ENCODE measurements at regions not wholly inside any gene's neighbourhood (a gene's known extent, or its start where the extent isn't known, plus 50 kb on each side); places are given as distances from the start of the nearest gene placed in this dataset.
A peak's percentile ranks its signal among the peaks of the same experiment; 100 is the strongest.
"Not testable (repeated sequence)": the region's sequence is repeated elsewhere in the genome, so short reads cannot be mapped to it uniquely, and the experiment has no call there.

DNA sequence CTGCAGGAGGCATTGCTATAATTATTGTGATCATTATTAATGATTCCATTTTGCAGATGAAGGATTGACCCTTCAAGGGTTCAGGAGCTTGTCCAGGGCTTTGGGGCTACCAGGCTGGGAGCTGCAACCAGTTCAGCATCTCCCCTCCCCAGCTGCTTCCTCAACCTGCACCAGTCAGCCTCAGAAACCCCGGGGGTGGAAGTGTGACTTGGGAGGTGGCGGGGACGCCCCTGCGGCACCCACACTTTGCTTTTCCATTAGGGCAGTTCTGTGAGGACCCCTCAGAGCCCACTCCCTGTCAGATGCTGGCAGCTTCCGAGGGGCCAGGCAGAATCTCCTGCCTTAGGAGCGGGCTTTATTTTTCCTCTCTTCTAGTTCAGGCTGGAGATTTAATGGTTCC is 85.6 kb downstream of the OLFM1 start:
- no peak for DNase-seq

DNA sequence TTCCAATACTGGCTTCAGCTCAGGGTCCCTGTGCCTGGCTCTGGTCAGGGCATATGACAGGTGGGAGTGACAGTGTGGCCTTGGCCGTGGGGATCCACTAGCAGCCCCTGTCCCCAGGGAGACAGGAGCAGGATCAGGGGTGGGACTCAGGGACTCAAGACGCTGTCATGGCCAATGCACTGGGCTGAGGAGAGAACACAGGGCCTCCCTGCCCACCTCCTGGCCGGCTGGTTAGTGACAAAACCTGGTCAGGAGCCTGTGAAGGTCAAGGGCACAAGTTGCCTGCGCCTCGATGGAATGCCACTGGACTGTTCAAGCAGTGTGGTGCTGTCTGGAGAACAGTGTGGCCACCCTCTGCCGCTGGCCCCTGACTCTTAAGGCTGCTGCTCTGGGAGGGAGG is 86.8 kb downstream of the OLFM1 start:
- DNase-seq: no peak

DNA sequence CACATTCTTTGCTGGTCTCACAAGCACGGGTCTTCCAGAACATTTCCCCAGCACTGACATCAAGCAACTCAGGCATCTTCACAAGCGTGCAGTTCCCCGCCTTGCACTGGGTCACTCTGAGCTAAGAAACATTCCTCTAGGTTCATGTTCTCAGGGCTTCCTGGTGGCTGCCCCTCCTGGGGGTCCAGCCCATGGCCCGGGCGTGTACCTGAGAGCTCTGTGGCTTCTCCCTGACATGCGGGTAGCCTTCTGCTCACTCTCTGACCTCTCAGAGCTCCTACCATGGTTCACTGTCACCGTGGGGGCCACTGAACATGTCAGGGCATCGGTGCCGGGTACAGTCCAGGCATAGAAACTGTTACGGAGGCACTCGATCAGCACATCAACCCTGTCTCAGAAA is 87.5 kb downstream of the OLFM1 start:
- DNase-seq: no peak

GRCh38 chr9:135176284-135176683 is 88.8 kb downstream of the OLFM1 start:
- DNase-seq: no peak

DNA sequence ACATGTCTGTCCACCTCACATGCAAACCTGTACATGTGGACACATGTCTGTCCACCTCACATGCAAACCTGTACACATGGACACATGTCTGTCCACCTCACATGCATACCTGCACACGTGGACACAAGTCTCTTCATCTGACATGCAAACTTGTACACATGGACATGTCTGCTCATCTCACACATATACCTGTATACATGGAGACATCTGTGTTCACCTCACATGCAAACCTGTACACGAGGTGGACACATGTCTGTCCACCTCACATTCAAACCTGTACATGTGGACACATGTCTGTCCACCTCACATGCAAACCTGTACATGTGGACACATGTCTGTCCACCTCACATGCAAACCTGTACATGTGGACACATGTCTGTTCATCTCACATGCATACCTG is 90.1 kb downstream of the OLFM1 start:
- not testable (repeated sequence) for DNase-seq

- no peak for DNase-seq
These were observed 91.0 kb downstream of the OLFM1 start for GRCh38 chr9:135178498-135178897.

DNA sequence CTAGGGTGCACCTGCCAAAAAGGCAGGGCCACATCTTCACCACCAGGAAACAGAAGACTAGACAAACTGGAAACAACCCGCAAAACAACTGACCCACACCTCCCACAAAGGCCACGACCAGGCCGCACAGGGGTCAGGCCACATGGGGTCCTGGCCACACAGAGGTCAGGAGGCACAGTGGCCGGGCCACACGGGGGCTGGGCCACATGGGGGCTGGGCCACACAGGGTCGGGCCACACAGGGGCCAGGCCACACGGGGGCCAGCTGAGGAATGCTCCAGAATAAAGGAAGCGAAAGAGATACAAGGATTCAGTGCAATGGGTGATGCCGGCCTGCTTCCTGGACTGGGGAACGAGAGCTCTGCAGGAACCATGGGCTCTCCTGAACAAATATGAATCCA is 91.6 kb downstream of the OLFM1 start:
- no peak for DNase-seq

DNA sequence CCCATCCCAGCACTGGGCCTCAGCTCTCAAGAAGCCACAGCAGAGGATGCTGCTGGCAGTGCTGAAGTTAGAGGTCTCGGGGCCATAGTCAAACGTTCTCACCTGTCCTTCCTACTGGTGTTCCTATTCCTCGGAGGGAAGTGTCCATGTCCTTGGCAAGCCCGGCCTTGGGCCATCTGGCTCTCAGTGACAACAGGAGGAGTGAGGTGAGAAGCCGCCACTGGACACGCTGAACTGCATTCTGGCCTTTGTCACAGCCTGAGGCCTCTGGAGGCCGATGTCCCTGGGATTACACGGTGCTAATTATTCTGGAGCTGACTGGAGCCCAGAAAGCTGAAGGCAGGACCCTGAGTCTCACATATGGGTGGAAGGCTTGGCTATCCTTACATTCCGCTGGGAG is 92.5 kb downstream of the OLFM1 start:
- no peak for DNase-seq

DNA sequence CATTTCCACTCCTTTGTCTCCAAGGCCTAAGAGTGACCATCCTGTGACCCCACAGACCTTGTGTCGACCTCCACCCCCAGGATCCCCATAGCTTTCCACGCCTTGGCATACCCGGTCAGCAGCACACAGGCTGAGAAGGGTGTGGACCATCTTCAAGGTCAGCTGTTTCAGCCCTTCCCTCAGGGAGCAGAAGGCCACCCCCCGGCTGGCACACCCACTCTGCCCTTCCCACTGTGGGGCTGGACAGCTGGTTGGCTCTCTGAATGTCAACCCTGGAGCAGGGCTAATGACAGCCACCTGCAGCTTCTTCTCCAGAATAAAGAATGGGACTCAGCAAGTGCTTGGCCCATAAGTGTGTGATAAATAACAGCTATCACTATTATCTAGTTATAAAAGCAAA is 93.1 kb downstream of the OLFM1 start:
- no peak for DNase-seq

- no peak for DNase-seq
These were observed 93.9 kb downstream of the OLFM1 start for GRCh38 chr9:135181336-135181735.

DNA sequence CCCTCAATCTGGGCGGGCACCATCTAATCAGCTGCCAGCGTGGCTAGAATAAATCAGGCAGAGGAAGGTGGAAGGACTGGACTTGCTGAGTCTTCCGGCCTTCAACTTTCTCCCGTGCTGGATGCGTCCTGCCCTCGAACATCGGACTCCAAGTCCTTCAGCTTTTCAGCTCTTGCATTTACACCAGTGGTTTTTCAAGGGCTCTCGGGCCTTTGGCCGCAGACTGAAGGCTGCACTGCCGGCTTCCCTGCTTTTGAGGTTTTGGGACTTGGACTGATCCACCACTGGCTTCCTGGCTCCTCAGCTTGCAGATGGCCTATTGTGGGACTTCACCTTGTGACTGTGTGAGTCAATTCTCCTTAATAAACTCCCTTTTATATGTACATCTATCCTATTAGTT is 94.4 kb downstream of the OLFM1 start:
- DNase-seq: not testable (repeated sequence)

- no peak for DNase-seq
These were observed 95.6 kb downstream of the OLFM1 start for GRCh38 chr9:135183069-135183468.

DNA sequence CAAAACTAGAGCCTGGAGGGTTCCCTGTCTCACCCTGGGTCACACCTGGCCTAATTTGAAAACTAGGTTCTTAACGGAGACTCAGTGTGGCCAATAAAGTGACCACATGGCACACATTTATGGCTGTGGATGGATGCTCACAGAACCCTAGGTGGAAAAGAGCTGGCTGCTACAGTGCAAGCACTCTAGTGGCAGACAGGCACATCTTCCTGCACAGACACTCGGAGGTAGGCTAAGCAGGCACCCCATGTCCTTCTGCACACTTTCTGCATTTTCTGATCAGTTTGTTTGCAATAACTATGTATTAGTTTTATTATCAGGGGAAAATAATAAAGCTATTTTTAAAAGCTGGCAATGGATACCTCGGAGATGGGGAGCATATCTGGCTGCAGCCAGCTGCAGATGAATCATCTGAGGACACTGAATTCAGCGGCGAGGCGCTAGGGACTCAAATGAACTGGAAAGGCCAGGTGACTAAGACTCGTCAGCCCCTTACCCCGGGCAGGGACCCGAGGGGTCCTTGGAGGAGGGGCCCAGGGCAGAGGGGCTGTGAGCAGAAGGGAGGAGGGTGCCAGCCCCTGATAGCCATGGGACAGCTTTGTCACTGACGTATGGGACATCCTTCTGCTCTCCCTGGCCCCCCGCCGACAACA is 96.2 kb downstream of the OLFM1 start:
- no peak for DNase-seq

- no peak for DNase-seq
These were observed 96.9 kb downstream of the OLFM1 start for GRCh38 chr9:135184181-135185053.

- no peak for DNase-seq
These were observed 97.6 kb downstream of the OLFM1 start for GRCh38 chr9:135185060-135185459.

GRCh38 chr9:135186248-135187164 is 99.0 kb downstream of the OLFM1 start:
- DNase-seq: peak in 25 of 56 donors; percentile 6 to 75 (median 32)

DNA sequence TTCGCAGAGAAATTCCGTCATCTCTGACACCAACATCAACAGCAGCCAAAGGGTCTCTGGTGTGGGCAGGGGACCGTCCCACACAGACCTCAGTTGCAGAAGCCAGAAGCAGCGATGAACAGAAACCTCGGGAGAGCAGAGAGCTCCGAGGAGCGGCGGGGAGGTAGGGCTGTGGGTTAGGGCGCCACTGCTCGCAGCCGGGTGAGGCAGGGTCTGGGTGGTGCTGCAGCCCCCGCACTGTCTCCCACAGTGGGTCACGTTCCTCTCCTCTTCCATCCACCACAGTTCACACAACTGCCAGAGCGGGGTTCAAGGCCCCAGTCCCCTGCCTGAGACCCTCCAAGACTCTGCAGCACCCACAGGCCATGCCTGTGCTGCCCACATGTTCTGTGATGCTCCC is 99.9 kb downstream of the OLFM1 start:
- DNase-seq: peak in 1 of 56 donors; percentile 20

GRCh38 chr9:135188681-135189151 is 101.2 kb downstream of the OLFM1 start:
- no peak for DNase-seq

DNA sequence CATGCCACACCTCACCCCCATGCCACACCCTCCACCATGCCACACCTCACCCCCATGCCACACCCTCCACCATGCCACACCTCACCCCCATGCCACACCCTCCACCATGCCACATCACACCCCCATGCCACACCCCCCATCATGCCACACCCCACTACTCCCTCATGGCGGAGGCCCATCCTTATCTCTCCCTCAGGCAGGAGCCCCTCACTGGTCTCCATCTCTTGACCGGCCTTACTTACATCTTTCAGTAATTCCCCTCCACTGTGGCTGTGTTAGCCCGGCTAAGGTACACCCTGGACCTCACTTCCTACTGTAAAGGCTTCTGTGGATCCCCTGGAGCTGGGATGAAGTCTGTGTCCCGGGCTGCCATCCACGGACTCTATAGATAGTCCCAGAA is 102.0 kb downstream of the OLFM1 start:
- no peak for DNase-seq

DNA sequence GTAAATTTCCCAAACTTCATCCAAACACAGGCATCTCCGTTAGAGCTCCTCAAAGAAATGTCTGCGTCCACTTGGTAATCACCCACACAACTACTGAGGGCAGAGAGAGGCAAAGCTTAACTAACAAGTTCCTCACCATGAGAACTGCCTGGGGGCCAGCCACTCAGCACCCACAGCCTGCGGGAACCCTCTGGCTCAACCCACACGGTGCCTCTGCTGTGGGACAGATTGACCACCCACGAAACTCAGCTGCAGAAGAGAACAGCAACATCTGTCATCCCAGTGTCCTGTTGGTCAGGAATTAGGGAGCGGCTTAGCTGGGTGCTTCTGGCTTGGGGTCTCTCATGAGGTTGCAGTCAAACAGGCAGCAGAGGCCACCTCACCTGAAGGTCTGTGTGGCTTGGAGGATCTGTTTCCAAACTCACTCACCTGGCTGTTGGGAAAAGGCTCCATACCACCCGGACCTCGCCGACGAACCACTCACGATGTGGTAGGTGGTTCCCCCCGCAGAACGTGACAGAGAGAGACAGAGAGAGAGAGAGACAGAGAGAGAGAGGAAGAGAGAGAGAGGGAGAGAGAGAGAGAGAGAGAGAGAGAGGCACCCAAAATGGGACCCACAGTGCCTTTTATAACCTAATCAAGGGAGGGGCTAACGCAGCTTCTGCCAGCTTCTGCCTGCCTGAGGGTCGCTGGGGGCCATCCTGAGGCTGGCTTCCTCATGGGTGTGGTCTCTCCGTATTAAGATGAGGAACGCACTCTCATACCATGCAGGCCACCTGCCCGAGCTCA is 103.5 kb downstream of the OLFM1 start:
- no peak for DNase-seq

DNA sequence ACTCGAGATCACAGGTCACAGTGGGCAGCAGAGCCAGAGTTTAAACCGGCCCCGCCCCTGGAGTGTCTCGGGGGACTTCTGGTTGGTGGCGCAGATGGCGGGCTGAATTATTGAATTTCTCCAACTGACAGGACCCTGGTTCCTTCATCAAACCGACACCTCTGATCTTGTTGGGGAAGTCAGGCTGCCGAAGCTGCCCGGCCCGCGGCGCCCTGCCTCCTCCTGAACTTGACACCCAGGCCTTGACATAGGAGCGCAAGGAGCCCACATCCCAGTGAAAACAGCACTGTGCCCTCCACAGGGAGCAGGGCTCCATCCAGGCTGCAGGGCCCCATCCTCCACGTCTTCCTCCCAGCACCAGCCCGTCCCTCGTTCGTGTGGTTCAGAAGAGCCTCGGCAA is 105.2 kb downstream of the OLFM1 start:
- DNase-seq: no peak
